ENCODE measurements at regions not wholly inside any gene's neighbourhood (a gene's known extent, or its start where the extent isn't known, plus 50 kb on each side); places are given as distances from the start of the nearest gene placed in this dataset.

- Histone ChIP-seq H3K9ac (ENCODE audit: extremely low read depth, insufficient read length, low read length) (no peak overlapping the region), H3K23ac (ENCODE audit: insufficient read length, low read depth, low read length) (no peak overlapping the region), H3K4me1 (ENCODE audit: insufficient read depth, low read length) (no peaks in the 10 kb centered on the region), H4K8ac (replicated peaks; ENCODE audit: insufficient read length, low read depth, low read length) (no peak overlapping the region), H3K27me3 (ENCODE audit: insufficient read depth, low read length) (no peaks in the 10 kb centered on the region), H3K14ac (ENCODE audit: insufficient read depth, low read length) (no peak overlapping the region), H4K20me1 (ENCODE audit: control insufficient read depth, insufficient read depth, insufficient read length) (no peaks in the 10 kb centered on the region), H2BK12ac (ENCODE audit: insufficient read length, low read depth, low read length) (no peak overlapping the region), H3K56ac (ENCODE audit: insufficient read length, low read depth, low read length) (no peak overlapping the region), H3K4ac (ENCODE audit: low read depth, low read length) (no peak overlapping the region), H3K79me1 (ENCODE audit: insufficient read depth, low read depth, low read length, poor library complexity, severe bottlenecking) (no peaks in the 10 kb centered on the region), H4K91ac (ENCODE audit: insufficient read length, low read depth, low read length) (no peak overlapping the region), H3K4me2 (ENCODE audit: insufficient read depth, insufficient read length, low read length) (no peak overlapping the region), H3T11ph (ENCODE audit: low read length) (no peak overlapping the region), H3K79me2 (ENCODE audit: insufficient read depth, low read length) (no peaks in the 10 kb centered on the region), H3K18ac (ENCODE audit: insufficient read length, low read depth, low read length) (no peak overlapping the region), H2BK5ac (ENCODE audit: insufficient read length, low read length) (no peak overlapping the region), H3K9me3 (ENCODE audit: control insufficient read depth, low read depth, low read length) (no peaks in the 10 kb centered on the region), H2BK120ac (ENCODE audit: low read depth, low read length, poor library complexity, severe bottlenecking) (no peak overlapping the region), H2AFZ (ENCODE audit: low read length) (no peak overlapping the region), H2BK20ac (ENCODE audit: low read depth, low read length, poor library complexity, severe bottlenecking) (no peak overlapping the region), H4K5ac (ENCODE audit: insufficient read length, low read depth, low read length) (no peak overlapping the region), H2AK5ac (ENCODE audit: insufficient read length, low read length) (no peak overlapping the region), H3K23me2 (ENCODE audit: insufficient read length, low read depth, low read length, poor library complexity, severe bottlenecking) (no peaks in the 10 kb centered on the region), H2BK15ac (ENCODE audit: low read depth, low read length) (no peak overlapping the region), H3K27ac (ENCODE audit: insufficient read length, low read depth, low read length) (no peak overlapping the region)
- Mint-ChIP-seq H3K4me1 (no peaks in the 10 kb centered on the region), H3K36me3 (ENCODE audit: insufficient read depth in 1 of 3, low read depth in 3 of 3) (no peaks in the 10 kb centered on the region), H3K27ac (no peak overlapping the region; a peak in 1 of 7 replicates), H3K9me3 (no peaks in the 10 kb centered on the region), H3K27me3 (ENCODE audit: low read depth) (peaks cover 18% of the 10 kb centered on the region), H3K4me3 (no peak overlapping the region)
- TF ChIP-seq, protein P1, sequence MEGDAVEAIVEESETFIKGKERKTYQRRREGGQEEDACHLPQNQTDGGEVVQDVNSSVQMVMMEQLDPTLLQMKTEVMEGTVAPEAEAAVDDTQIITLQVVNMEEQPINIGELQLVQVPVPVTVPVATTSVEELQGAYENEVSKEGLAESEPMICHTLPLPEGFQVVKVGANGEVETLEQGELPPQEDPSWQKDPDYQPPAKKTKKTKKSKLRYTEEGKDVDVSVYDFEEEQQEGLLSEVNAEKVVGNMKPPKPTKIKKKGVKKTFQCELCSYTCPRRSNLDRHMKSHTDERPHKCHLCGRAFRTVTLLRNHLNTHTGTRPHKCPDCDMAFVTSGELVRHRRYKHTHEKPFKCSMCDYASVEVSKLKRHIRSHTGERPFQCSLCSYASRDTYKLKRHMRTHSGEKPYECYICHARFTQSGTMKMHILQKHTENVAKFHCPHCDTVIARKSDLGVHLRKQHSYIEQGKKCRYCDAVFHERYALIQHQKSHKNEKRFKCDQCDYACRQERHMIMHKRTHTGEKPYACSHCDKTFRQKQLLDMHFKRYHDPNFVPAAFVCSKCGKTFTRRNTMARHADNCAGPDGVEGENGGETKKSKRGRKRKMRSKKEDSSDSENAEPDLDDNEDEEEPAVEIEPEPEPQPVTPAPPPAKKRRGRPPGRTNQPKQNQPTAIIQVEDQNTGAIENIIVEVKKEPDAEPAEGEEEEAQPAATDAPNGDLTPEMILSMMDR (conservative IDR thresholded peaks at IDR 0.05) = no peak
- WGBS (ENCODE audit: extremely low coverage, insufficient read length, low lambda C conversion rate) = no CpG with 5 or more reads among the region's 8 CpGs
- peak; percentile 20 for DNase-seq
Observed at GRCh38 chr5:133780619-133781280, 168.4 kb upstream of the FSTL4 start.
